ENCODE measurements at regions not wholly inside any gene's neighbourhood (a gene's known extent, or its start where the extent isn't known, plus 50 kb on each side); places are given as distances from the start of the nearest gene placed in this dataset.

- no peak for DNase-seq
- H3K27ac ChIP-seq (replicated peaks), result no peak overlapping the region
- H3K27me3 ChIP-seq (ENCODE audit: low read depth), result peaks cover 74% of the 10 kb centered on the region
- no peaks in the 10 kb centered on the region for H3K4me1 ChIP-seq
- intact Hi-C loops (cut with micrococcal nuclease), result no loop called here
- H3K36me3 ChIP-seq, result no peaks in the 10 kb centered on the region
- H3K4me3 ChIP-seq, result no peak overlapping the region
- no peaks in the 10 kb centered on the region for H3K9me3 ChIP-seq (replicated peaks)
- TF ChIP-seq, protein P1, sequence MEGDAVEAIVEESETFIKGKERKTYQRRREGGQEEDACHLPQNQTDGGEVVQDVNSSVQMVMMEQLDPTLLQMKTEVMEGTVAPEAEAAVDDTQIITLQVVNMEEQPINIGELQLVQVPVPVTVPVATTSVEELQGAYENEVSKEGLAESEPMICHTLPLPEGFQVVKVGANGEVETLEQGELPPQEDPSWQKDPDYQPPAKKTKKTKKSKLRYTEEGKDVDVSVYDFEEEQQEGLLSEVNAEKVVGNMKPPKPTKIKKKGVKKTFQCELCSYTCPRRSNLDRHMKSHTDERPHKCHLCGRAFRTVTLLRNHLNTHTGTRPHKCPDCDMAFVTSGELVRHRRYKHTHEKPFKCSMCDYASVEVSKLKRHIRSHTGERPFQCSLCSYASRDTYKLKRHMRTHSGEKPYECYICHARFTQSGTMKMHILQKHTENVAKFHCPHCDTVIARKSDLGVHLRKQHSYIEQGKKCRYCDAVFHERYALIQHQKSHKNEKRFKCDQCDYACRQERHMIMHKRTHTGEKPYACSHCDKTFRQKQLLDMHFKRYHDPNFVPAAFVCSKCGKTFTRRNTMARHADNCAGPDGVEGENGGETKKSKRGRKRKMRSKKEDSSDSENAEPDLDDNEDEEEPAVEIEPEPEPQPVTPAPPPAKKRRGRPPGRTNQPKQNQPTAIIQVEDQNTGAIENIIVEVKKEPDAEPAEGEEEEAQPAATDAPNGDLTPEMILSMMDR (IDR thresholded peaks at IDR 0.05; ENCODE audit: borderline replicate concordance), result no peak
Measured at GRCh38 chr5:2205185-2205585, 322.5 kb upstream of the IRX4 start.

GRCh38 chr5:2204366-2205184 is 321.9 kb upstream of the IRX4 start:
- H3K36me3 ChIP-seq, result no peaks in the 10 kb centered on the region
- H3K4me3 ChIP-seq, result no peak overlapping the region
- TF ChIP-seq, protein P1 (IDR thresholded peaks at IDR 0.05; ENCODE audit: borderline replicate concordance), result no peak
- no peaks in the 10 kb centered on the region for H3K9me3 ChIP-seq (replicated peaks)
- no peak overlapping the region for H3K27ac ChIP-seq (replicated peaks)
- DNase-seq, result no peak
- intact Hi-C loops (cut with micrococcal nuclease), result no loop called here
- no peaks in the 10 kb centered on the region for H3K4me1 ChIP-seq
- H3K27me3 ChIP-seq (ENCODE audit: low read depth), result peaks cover 74% of the 10 kb centered on the region

DNA sequence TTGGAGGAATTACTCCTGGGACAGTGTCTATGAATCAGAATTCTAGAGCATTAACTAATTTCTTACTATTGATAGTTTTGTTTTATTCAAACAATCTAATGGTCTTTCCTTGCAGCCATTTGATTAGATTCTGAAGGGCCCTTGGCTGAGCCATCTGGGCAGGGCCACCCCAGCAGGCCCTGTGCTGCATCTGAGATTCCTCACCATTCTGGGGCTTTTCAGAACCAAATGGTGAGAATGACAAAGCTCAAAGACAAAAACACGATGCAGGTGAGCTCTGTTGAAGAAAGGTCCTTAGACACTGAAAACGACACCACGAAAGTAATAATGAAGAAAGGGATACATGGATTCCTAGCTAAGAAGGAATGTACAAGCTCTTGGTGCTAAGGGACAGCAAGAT is 321.0 kb upstream of the IRX4 start:
- H3K36me3 ChIP-seq, result no peaks in the 10 kb centered on the region
- peaks cover 69% of the 10 kb centered on the region for H3K27me3 ChIP-seq (ENCODE audit: low read depth)
- TF ChIP-seq, protein P1 (IDR thresholded peaks at IDR 0.05; ENCODE audit: borderline replicate concordance), result no peak
- intact Hi-C loops (cut with micrococcal nuclease), result no loop called here
- no peaks in the 10 kb centered on the region for H3K4me1 ChIP-seq
- H3K4me3 ChIP-seq, result no peak overlapping the region
- H3K9me3 ChIP-seq (replicated peaks), result no peaks in the 10 kb centered on the region
- no peak overlapping the region for H3K27ac ChIP-seq (replicated peaks)
- DNase-seq, result no peak

DNA sequence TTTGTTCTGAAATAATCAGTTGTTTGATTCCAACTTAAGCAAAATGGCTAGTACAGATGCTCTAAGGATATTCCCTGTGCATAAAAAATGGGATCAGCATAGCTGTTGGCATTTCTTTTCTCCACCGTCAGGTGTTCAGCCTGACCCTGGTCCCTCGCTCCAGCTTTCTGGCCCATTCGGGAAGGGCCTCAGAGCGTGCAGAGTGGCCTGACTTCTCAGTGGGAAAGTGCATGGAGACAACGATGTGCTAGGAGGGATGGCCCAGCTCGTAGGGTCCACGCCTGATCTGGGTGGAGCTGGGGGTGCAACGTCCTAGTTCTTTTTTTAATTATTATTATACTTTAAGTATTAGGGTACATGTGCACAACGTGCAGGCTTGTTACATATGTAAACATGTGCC is 319.1 kb upstream of the IRX4 start:
- H3K4me3 ChIP-seq, result no peak overlapping the region
- no peaks in the 10 kb centered on the region for H3K4me1 ChIP-seq
- peaks cover 64% of the 10 kb centered on the region for H3K27me3 ChIP-seq (ENCODE audit: low read depth)
- TF ChIP-seq, protein P1 (IDR thresholded peaks at IDR 0.05; ENCODE audit: borderline replicate concordance), result no peak
- intact Hi-C loops (cut with micrococcal nuclease), result no loop called here
- H3K9me3 ChIP-seq (replicated peaks), result no peaks in the 10 kb centered on the region
- no peak for DNase-seq
- H3K36me3 ChIP-seq, result no peaks in the 10 kb centered on the region
- no peak overlapping the region for H3K27ac ChIP-seq (replicated peaks)

DNA sequence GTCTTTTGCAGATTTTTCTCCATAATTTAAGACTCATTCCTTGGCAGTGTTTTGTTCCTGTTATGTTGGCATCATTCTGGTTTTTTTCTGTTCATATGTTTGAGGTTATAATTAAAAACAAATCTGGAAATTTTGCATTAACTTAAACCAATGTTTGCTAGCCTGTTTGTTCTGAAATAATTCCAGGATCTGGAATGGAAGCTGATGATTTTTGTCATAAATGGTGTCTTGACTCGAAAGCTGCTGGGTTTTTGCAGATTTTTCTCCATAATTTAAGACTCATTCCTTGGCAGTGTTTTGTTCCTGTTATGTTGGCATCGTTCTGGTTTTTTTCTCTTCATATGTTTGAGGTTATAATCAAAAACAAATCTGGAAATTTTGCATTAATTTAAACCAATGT is 318.7 kb upstream of the IRX4 start:
- Histone ChIP-seq H3K27me3 (ENCODE audit: low read depth) (peaks cover 67% of the 10 kb centered on the region), H3K4me1 (no peaks in the 10 kb centered on the region), H3K9me3 (replicated peaks) (no peaks in the 10 kb centered on the region), H3K27ac (replicated peaks) (no peak overlapping the region), H3K36me3 (no peaks in the 10 kb centered on the region), H3K4me3 (no peak overlapping the region)
- intact Hi-C loops (cut with micrococcal nuclease), result no loop called here
- TF ChIP-seq, protein P1 (IDR thresholded peaks at IDR 0.05; ENCODE audit: borderline replicate concordance), result no peak
- no peak for DNase-seq

All from left ventricle myocardium inferior (tissue), 1 donor.